Skeletal muscle tissue (tissue), 3 donors: ENCODE measurements at regions not wholly inside any gene's neighbourhood (a gene's known extent, or its start where the extent isn't known, plus 50 kb on each side); places are given as distances from the start of the nearest gene placed in this dataset.
"Not testable (repeated sequence)": the region's sequence is repeated elsewhere in the genome, so short reads cannot be mapped to it uniquely, and the experiment has no call there.

ENCODE experiments used
- H3K27ac ChIP-seq: one replicate; pipeline ENCODE4 v1.7.0; 2013; ENCODE audit warnings: mild to moderate bottlenecking, low read depth, low read length, inconsistent platforms
- H3K27me3 ChIP-seq, 3 donors: one replicate each; pipeline ENCODE4 v1.7.0; 2013; ENCODE audit warnings: low read length in 3 of 3; ENCODE audit not compliant: control insufficient read depth in 3 of 3, insufficient read depth in 3 of 3
- H3K36me3 ChIP-seq, 3 donors: one replicate each; pipeline ENCODE4 v1.7.0; 2013; ENCODE audit warnings: low read length in 3 of 3; ENCODE audit not compliant: control insufficient read depth in 3 of 3, insufficient read depth in 3 of 3
- H3K4me1 ChIP-seq, 3 donors: one replicate each; pipeline ENCODE4 v1.7.0; 2013; ENCODE audit warnings: low read length in 3 of 3, mild to moderate bottlenecking in 3 of 3; ENCODE audit not compliant: control insufficient read depth in 3 of 3, insufficient read depth in 3 of 3
- H3K4me3 ChIP-seq, 3 donors: one replicate each; pipeline ENCODE4 v1.7.0; 2013; ENCODE audit warnings: low read length in 3 of 3
- H3K9ac ChIP-seq, 3 donors: one replicate each; pipeline ENCODE4 v1.7.0; 2013; ENCODE audit warnings: low read length in 3 of 3, mild to moderate bottlenecking in 3 of 3, moderate library complexity in 2 of 3, low read depth in 1 of 3
- H3K9me3 ChIP-seq, 3 donors: one replicate each; pipeline ENCODE4 v1.7.0; 2013; ENCODE audit warnings: low read length in 3 of 3; ENCODE audit not compliant: control insufficient read depth in 3 of 3
- donor health status: Osteomylitis.

DNA sequence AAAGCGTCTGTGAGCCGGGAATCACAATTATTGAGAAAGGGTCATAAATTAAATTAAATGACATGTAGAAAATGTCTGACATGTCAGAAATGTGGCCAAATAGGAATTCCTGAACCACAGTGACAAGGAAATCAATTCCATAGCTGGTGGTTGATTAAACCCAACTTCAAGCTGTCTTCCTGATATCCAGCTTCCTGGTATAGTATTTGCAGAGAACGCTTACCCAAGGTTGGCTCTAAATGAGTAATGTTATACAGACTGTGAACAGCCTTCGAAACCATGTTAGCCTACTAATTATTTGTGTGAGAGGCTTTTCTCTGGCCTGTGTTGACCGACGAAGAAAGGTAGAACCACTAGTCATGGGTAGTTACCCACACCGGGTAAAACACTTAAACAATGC lies 347.2 kb downstream of the RFC3 start:
- H3K27ac ChIP-seq: no peak overlapping the region
- no peaks in the 10 kb centered on the region for H3K9me3 ChIP-seq
- H3K4me3 ChIP-seq: no peak overlapping the region
- no peak overlapping the region for H3K9ac ChIP-seq
- no peaks in the 10 kb centered on the region for H3K27me3 ChIP-seq
- peaks cover 7 to 11% (median 9%) of the 10 kb centered on the region in 3 donors for H3K4me1 ChIP-seq
- H3K36me3 ChIP-seq: no peaks in the 10 kb centered on the region

DNA sequence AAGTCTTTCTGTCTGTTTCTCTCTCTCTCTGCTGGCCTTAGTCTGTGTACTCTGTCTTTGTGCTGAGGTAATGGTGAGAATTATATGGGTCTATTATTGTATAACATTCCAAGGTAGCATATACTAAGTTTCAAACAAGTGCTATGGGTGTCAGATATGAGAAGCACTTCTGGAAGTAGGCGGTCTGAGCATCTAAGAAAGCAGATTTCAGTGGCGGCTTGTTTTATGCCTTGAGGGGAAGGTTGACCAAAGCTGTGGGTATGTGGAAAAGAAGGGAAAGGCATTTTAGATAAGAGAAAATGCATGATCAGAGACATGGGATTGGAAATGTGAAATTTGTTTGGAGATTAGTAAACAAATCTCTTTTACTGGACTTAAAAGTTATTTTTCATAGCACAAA lies 348.5 kb downstream of the RFC3 start:
- Histone ChIP-seq H3K27ac (no peak overlapping the region), H3K4me1 (peaks cover 7 to 10% (median 9%) of the 10 kb centered on the region in 3 donors), H3K27me3 (no peaks in the 10 kb centered on the region), H3K36me3 (no peaks in the 10 kb centered on the region), H3K9ac (no peak overlapping the region), H3K9me3 (no peaks in the 10 kb centered on the region), H3K4me3 (no peak overlapping the region)

DNA sequence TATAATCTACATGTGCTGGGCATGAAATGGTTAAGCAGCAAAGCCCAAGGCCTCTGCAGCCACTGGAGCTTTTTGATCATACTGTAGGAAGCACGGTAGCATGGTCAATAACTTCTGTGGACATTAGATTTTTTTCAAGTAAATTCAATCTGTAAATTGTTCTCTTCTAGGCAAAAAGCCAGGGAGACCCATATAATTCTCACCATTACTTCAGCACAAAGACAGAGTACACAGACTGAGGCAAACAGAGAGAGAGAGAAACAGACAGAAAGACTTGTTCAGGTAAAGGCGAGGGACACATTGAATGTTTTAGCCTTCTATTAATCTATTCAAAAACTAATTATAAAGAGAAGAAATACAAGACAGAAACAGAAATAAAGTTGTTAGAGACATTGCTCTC lies 349.4 kb downstream of the RFC3 start:
- Histone ChIP-seq H3K4me3 (no peak overlapping the region), H3K27me3 (no peaks in the 10 kb centered on the region), H3K36me3 (no peaks in the 10 kb centered on the region), H3K27ac (no peak overlapping the region), H3K4me1 (peaks cover 0 to 4% (median 4%) of the 10 kb centered on the region in 3 donors), H3K9me3 (no peaks in the 10 kb centered on the region), H3K9ac (no peak overlapping the region)

DNA sequence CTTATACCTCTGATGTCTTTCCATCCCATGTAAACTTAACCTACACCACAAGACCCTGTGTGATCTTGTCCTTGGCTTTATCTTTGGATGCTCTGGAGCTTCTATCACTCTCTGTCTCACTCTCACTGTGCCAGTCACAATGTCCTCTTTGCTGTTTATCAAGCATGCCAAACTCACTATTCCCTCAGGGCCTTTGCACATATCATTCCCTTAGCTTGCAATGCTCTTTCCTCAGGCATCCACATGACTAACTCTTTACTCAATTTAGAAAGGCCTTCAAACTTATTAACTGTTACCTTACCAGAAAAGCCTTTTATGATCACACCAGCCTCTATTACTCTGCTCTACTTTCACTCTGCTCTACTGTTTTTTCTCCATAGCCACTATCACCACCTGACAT lies 354.1 kb downstream of the RFC3 start:
- no peak overlapping the region for H3K9ac ChIP-seq
- no peak overlapping the region for H3K27ac ChIP-seq
- H3K9me3 ChIP-seq: no peaks in the 10 kb centered on the region
- no peaks in the 10 kb centered on the region for H3K36me3 ChIP-seq
- H3K27me3 ChIP-seq: no peaks in the 10 kb centered on the region
- no peaks in the 10 kb centered on the region for H3K4me1 ChIP-seq
- no peak overlapping the region for H3K4me3 ChIP-seq

DNA sequence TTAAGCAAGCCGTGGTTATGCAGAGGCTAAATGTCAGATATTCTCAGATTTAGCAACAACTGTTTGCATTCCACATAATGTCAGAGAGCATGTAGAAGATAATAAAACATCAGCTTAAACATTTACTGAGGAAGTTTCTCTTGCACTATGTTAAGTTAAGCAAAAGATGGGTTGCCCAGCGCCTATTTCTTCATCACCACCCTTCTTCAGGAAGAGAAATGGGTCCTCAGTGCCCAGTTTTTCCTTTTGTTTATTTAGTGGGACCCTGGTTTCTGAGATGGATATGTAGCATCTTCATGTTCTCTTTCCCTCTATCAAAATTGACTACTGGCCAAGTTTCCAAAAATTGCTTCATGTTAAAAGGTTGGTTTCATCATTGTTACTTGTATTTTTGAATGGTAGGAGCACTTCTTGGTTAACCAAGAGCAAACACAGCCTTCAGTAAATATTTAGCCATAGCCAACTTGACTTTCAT lies 356.8 kb downstream of the RFC3 start:
- Histone ChIP-seq H3K4me3 (no peak overlapping the region), H3K27ac (no peak overlapping the region), H3K27me3 (no peaks in the 10 kb centered on the region), H3K9ac (no peak overlapping the region), H3K9me3 (no peaks in the 10 kb centered on the region), H3K36me3 (no peaks in the 10 kb centered on the region), H3K4me1 (no peaks in the 10 kb centered on the region)

DNA sequence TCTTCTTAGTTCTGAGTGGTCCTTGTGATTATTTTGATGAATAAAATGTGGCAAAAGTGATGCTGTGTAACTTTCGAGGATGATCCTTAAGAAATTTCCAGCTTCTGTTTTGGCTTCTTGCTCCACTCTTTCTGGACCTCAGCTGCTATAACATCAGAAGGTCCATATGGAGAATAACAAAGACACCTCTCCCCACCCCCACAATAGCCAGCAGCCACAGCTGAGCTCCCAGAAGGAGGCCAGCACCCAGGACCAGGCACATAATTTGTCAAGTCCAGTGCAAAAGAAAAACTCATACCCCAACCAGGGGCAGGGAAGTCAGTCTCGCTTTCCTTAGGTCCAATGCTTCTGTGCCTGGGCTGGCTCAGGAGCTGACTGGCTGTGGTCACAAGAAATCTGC lies 357.6 kb downstream of the RFC3 start:
- Histone ChIP-seq H3K27me3 (no peaks in the 10 kb centered on the region), H3K9ac (no peak overlapping the region), H3K27ac (no peak overlapping the region), H3K9me3 (no peaks in the 10 kb centered on the region), H3K4me1 (no peaks in the 10 kb centered on the region), H3K36me3 (no peaks in the 10 kb centered on the region), H3K4me3 (no peak overlapping the region)

DNA sequence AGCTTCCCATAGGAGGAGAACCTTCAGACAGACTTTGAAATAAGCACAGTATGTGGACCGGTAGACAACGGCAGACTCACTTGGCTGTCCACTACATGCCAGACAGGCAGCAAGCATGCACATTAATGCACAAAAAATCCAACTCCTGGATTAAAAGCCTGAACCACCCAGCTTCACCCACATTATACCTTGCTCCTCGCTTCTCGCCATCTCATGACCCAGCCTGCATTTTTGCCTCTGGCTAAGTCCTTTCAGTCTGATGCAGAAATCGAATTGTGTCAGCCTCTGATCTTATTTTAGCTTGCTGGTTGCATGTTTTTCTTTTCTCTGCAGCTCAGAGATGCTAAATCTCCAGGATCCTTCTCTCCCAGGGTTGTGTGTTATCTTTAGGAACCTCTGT lies 358.7 kb downstream of the RFC3 start:
- H3K27me3 ChIP-seq: no peaks in the 10 kb centered on the region
- H3K9me3 ChIP-seq: no peaks in the 10 kb centered on the region
- no peak overlapping the region for H3K27ac ChIP-seq
- H3K9ac ChIP-seq: no peak overlapping the region
- no peak overlapping the region for H3K4me3 ChIP-seq
- no peaks in the 10 kb centered on the region for H3K36me3 ChIP-seq
- no peaks in the 10 kb centered on the region for H3K4me1 ChIP-seq

DNA sequence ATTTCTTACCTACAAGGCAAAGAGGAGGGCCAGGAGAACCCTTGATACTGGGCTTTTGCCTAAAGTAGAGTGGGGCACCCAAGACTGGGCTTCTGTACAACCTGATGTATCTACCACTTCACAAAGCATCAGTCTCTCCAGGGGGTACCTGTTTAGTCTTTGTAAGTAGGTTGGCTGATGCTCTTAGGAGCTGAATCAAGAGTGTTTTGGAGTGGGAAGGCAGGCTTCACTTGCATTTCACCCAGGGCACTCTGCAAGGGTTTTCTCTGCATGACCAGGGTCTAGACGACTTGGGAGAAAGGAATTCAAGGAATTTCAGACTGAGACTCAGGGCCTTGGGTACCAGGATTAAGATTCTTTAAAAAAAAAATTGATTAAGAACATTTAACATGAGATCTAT lies 361.5 kb downstream of the RFC3 start:
- no peak overlapping the region for H3K27ac ChIP-seq
- no peaks in the 10 kb centered on the region for H3K4me1 ChIP-seq
- no peaks in the 10 kb centered on the region for H3K36me3 ChIP-seq
- no peaks in the 10 kb centered on the region for H3K9me3 ChIP-seq
- no peaks in the 10 kb centered on the region for H3K27me3 ChIP-seq
- H3K4me3 ChIP-seq: no peak overlapping the region
- H3K9ac ChIP-seq: no peak overlapping the region

DNA sequence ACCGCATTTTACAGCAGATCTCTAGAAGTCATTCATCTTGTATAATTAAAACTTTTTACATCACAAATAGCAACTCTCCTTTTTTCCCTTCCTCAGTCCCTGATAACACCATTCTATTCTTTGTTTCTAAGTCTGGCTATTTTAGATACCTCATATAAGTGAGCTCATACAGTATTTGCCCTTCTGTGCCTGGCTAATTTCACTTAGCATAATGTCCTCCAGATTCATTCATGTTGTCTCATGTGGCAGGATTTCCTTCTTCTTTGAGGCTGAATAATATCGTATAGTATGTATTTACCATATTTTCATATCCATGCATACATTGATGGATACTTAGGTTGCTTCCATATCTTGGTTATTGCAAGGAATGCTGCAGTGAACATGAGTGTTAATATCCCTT lies 362.0 kb downstream of the RFC3 start:
- no peaks in the 10 kb centered on the region for H3K27me3 ChIP-seq
- H3K4me1 ChIP-seq: no peaks in the 10 kb centered on the region
- no peaks in the 10 kb centered on the region for H3K36me3 ChIP-seq
- H3K4me3 ChIP-seq: no peak overlapping the region
- H3K9ac ChIP-seq: no peak overlapping the region
- no peak overlapping the region for H3K27ac ChIP-seq
- H3K9me3 ChIP-seq: no peaks in the 10 kb centered on the region

DNA sequence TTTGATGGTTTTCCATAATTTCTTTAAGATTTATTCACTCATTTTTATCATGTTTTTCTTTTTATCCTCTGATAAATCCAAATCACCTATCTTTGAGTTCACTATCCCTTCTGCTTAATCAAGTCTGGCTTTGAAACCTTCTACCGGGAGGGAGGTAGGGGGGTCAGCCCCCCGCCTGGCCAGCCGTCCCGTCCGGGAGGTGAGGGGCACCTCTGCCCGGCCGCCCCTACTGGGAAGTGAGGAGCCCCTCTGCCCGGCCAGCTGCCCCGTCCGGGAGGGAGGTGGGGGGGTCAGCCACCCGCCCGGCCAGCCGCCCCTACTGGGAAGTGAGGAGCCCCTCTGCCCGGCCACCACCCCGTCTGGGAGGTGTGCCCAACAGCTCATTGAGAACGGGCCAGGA lies 363.3 kb downstream of the RFC3 start:
- not testable (repeated sequence) for H3K9ac ChIP-seq, H3K4me3 ChIP-seq, H3K27ac ChIP-seq, H3K4me1 ChIP-seq, H3K27me3 ChIP-seq, H3K36me3 ChIP-seq, H3K9me3 ChIP-seq

DNA sequence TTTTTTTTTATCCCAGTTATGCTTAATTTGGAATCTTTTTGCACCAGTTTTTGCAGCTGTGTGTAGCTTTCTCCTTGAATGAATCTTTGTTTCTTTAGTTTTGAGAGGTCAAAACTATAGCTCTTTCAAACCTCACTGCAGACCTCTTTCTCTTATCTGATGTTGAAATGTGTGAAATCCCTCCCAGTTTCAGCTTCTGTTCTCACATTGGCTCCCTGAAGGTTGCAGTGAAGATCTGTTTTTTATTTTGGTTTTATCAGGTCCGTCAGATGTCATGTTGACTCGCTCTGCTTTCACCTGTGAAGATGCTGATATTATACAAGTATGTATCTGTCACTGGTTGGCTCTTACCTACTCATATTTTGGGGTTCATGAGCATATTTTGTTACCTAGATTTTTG lies 372.0 kb downstream of the RFC3 start:
- Histone ChIP-seq H3K9ac (no peak overlapping the region), H3K4me1 (no peaks in the 10 kb centered on the region), H3K9me3 (no peaks in the 10 kb centered on the region), H3K36me3 (no peaks in the 10 kb centered on the region), H3K4me3 (no peak overlapping the region), H3K27me3 (no peaks in the 10 kb centered on the region), H3K27ac (no peak overlapping the region)
